ENCODE measurements at regions not wholly inside any gene's neighbourhood (a gene's known extent, or its start where the extent isn't known, plus 50 kb on each side); places are given as distances from the start of the nearest gene placed in this dataset.

DNA sequence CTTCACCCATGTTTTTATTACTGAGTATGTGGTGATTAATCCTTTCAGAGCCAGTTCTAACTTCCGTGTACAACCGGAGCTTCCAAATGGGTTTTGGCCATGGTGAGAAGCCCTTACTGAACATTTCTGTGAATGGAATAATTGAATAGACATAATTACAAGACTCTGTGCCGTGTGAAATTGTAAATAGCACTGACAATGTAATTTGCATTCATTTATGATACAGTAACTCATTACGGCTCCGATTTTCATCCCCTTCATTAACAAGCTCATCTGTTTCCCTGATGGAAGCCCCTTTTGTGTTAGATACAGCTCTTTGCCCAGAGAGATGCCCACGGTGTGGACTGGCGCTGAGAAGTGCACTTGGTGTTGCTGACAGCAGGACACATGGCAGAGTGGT lies 891.0 kb downstream of the AACS start:
- TF ChIP-seq, protein P1, sequence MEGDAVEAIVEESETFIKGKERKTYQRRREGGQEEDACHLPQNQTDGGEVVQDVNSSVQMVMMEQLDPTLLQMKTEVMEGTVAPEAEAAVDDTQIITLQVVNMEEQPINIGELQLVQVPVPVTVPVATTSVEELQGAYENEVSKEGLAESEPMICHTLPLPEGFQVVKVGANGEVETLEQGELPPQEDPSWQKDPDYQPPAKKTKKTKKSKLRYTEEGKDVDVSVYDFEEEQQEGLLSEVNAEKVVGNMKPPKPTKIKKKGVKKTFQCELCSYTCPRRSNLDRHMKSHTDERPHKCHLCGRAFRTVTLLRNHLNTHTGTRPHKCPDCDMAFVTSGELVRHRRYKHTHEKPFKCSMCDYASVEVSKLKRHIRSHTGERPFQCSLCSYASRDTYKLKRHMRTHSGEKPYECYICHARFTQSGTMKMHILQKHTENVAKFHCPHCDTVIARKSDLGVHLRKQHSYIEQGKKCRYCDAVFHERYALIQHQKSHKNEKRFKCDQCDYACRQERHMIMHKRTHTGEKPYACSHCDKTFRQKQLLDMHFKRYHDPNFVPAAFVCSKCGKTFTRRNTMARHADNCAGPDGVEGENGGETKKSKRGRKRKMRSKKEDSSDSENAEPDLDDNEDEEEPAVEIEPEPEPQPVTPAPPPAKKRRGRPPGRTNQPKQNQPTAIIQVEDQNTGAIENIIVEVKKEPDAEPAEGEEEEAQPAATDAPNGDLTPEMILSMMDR (IDR thresholded peaks at IDR 0.05; ENCODE audit: low read length, missing control alignments): no peak
- no peak for DNase-seq (ENCODE audit: low read depth)
- no peak overlapping the region for H3K4me3 ChIP-seq (replicated peaks; ENCODE audit: low read depth, low read length)

DNA sequence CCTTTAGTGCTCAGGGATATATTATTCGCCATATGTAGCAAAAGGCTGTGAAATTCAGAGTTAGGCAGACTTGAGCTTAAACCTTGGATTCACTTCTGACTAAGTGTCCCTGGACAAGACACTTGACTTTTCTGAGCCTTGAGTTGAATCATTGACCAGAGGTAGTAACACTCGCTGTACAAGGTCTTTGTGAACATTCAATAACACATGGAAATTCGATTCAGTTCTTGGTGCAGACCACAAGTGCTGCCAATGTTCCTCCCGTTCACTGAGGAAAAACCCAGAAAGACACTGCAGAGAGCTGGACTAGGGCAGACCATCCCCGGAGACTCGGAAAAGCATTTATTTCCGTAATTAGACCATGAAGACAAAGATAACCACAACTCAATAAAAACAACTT lies 901.4 kb downstream of the AACS start:
- H3K4me3 ChIP-seq (replicated peaks; ENCODE audit: low read depth, low read length): no peak overlapping the region
- TF ChIP-seq, protein P1 (IDR thresholded peaks at IDR 0.05; ENCODE audit: low read length, missing control alignments): no peak
- DNase-seq (ENCODE audit: low read depth): no peak

DNA sequence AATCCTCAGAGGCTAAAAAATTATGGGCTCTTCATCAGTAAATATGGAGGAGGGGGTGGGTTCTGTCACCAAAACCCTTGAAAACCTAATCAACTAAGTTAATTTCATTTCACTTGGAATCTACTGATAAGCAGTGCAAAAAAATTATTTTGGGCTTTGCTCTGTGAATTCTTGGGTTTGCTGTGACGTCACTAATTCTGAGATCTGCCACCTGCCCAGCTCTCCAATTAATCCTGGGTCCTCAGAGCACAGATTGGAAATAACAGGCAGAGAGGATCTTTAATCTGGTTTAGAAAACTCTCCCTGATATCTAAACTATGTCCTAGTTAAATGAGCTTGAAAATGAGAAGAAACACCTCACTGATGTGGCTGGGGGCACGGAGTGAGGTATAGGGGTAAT lies 903.2 kb downstream of the AACS start:
- H3K4me3 ChIP-seq (replicated peaks; ENCODE audit: low read depth, low read length): no peak overlapping the region
- TF ChIP-seq, protein P1 (IDR thresholded peaks at IDR 0.05; ENCODE audit: low read length, missing control alignments): no peak
- no peak for DNase-seq (ENCODE audit: low read depth)

DNA sequence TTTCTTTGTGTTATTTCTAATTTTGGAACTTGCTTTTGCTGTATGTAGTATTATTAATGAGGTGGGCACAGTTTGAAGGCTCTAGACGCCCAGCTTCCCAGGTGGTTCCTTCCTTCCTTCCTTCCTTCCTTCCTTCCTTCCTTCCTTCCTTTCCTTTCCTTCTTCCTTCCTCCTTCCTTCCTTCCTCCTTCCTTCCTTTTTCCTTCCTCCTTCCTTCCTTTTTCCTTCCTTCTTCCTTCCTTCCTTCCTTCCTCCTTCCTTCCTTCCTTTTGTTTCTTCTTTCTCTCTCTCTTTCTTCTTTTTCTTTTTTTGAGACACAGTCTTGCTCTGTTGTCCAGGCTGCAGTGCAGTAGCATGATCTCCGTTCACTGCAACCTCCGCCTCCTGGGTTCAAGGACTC lies 906.7 kb downstream of the AACS start:
- no peak for DNase-seq (ENCODE audit: low read depth)
- TF ChIP-seq, protein P1 (IDR thresholded peaks at IDR 0.05; ENCODE audit: low read length, missing control alignments): no peak
- H3K4me3 ChIP-seq (replicated peaks; ENCODE audit: low read depth, low read length): no peak overlapping the region

DNA sequence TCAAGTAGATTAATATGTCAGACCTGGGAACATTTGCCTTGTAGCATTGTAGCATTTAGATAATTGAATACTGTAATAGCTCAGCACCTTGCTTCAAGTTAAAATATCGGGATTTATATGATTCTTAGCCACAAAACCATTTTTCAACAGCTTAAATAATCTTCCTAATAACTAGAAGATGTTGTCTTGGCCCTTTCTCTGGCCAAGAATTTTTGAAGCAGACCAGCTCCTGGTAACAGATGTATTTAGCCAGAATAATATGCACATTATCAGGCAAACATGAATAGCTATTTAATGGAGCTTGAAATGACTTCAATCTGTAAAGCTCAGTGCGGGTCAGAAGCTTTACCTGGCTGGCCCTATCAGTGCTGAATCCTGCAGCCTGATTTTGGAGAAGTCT lies 913.1 kb downstream of the AACS start:
- H3K4me3 ChIP-seq (replicated peaks; ENCODE audit: low read depth, low read length): no peak overlapping the region
- DNase-seq (ENCODE audit: low read depth): no peak
- TF ChIP-seq, protein P1 (IDR thresholded peaks at IDR 0.05; ENCODE audit: low read length, missing control alignments): no peak

DNA sequence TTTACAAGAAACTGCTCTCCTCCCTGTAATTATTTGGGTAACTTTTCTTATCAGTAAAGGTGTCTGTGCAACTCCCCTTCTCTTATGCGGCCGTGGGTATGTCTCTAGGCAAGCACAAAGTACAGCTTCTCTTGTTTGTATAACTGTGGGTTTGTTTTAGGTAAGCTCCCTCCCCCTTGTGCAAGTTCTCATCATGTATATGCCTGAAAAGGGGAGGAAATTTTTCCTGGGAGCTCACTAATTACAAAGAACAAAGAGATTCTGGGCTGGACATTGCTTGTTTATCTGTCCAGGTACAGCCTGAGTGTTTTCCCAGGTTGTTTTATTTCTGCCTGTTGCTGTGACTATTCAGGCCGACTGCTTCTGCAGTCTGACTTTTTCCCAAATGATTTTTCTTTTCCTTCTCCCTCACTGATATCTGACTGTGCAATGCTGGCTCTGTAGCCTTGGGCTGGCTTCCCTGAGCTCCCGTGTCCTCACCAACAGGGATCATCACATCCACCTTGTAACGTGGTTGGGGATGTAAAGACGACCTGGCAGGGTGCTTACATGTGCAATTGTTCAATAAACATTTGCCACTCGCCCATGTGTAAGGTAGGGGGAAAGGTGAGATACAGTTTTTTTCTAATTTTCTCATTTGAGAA lies 916.5 kb downstream of the AACS start:
- H3K4me3 ChIP-seq (replicated peaks; ENCODE audit: low read depth, low read length): no peak overlapping the region
- no peak for DNase-seq (ENCODE audit: low read depth)
- TF ChIP-seq, protein P1 (IDR thresholded peaks at IDR 0.05; ENCODE audit: low read length, missing control alignments): no peak

- TF ChIP-seq, protein P1 (IDR thresholded peaks at IDR 0.05; ENCODE audit: low read length, missing control alignments): no peak
- peak; percentile 1 for DNase-seq (ENCODE audit: low read depth)
- H3K4me3 ChIP-seq (replicated peaks; ENCODE audit: low read depth, low read length): peak overlapping the region; percentile 5
Observed at GRCh38 chr12:125983094-125983783, 918.0 kb downstream of the AACS start.

Measured in fibroblast of pulmonary artery (primary cell).